Neural progenitor cell (in vitro differentiated cells): ENCODE measurements at regions not wholly inside any gene's neighbourhood (a gene's known extent, or its start where the extent isn't known, plus 50 kb on each side); places are given as distances from the start of the nearest gene placed in this dataset.

Experiments
- CTCF ChIP-seq: fragments of 200-600 bp; sonication (generic); IDR thresholded peaks from 2 replicates; pipeline ENCODE4 v1.5.1; 2017; ENCODE audit warnings: antibody characterized with exemption, mild to moderate bottlenecking
- EZH2 ChIP-seq: fragments of 200-600 bp; sonication (generic); IDR thresholded peaks from 2 replicates; pipeline ENCODE4 v1.6.1; 2017; ENCODE audit warnings: antibody characterized with exemption, mild to moderate bottlenecking, moderate library complexity
- EZH2phosphoT487 ChIP-seq: fragments of 200-600 bp; sonication (generic); IDR thresholded peaks from 2 replicates; pipeline ENCODE4 v1.6.1; 2017; ENCODE audit warnings: antibody characterized with exemption

GRCh38 chr6:159434410-159434809 is 258.6 kb downstream of the SOD2 start:
- TF ChIP-seq CTCF = no peak
- TF ChIP-seq EZH2 = no peak
- no peak for TF ChIP-seq EZH2phosphoT487
